ENCODE measurements at regions not wholly inside any gene's neighbourhood (a gene's known extent, or its start where the extent isn't known, plus 50 kb on each side); places are given as distances from the start of the nearest gene placed in this dataset.

DNA sequence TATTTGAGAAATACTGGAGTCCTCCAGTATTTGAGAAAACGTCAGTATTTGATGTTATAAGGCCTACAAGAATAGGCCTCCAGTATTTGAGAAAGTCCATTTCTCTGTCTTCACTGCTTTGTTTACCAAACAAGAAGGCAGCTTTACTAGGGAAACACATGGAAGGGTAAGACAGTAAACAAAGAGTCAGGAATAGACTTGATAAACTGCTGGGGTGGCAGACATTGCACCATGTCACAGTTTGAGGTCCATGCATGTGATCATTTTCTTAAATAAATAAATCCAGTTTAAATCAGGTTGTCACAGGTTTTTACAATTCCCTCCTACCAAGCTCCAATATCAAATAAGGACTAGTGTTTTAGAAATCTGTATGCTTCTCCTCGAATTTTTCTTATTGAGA, 1431.0 kb upstream of the SPRY2 start:
- no peak overlapping the region for H3K4me3 ChIP-seq (ENCODE audit: control insufficient read depth, low read depth, low read length)
- TF ChIP-seq, protein P1, sequence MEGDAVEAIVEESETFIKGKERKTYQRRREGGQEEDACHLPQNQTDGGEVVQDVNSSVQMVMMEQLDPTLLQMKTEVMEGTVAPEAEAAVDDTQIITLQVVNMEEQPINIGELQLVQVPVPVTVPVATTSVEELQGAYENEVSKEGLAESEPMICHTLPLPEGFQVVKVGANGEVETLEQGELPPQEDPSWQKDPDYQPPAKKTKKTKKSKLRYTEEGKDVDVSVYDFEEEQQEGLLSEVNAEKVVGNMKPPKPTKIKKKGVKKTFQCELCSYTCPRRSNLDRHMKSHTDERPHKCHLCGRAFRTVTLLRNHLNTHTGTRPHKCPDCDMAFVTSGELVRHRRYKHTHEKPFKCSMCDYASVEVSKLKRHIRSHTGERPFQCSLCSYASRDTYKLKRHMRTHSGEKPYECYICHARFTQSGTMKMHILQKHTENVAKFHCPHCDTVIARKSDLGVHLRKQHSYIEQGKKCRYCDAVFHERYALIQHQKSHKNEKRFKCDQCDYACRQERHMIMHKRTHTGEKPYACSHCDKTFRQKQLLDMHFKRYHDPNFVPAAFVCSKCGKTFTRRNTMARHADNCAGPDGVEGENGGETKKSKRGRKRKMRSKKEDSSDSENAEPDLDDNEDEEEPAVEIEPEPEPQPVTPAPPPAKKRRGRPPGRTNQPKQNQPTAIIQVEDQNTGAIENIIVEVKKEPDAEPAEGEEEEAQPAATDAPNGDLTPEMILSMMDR (conservative IDR thresholded peaks at IDR 0.05; ENCODE audit: control insufficient read depth, insufficient read depth, low read depth, low read length) = no peak
- DNase-seq (ENCODE audit: low read depth) = no peak

DNA sequence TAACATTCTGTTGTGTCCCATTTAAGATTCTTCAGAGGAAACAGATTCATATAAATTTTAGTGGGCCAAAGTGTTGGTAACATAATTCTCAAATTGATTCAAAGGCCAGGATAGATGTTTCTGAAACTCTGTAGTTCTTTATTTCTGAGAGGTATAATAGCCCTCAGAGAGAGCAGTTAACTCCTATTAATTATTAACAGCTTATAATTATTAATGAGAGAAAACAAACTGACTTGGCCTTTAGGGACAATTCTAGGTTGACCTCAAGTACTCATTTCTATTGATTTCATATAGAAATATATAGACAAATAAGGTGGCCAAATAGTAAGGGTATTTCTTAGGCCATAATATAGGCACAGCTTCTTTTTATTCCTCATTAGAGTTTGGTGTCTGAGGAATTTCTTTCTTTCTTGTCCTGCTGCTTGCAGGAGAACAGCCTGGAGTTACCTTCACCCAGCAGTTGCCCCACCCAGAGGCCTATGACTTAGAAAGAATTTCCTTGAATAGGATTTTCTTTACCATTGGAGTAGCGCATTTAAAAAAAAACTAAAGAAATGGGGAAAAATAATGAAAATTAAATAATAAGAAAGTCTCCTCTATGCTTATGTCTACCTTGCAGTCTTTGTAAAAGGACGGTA, 1430.1 kb upstream of the SPRY2 start:
- DNase-seq (ENCODE audit: low read depth) = no peak
- H3K4me3 ChIP-seq (ENCODE audit: control insufficient read depth, low read depth, low read length) = no peak overlapping the region
- TF ChIP-seq, protein P1 (conservative IDR thresholded peaks at IDR 0.05; ENCODE audit: control insufficient read depth, insufficient read depth, low read depth, low read length) = no peak

DNA sequence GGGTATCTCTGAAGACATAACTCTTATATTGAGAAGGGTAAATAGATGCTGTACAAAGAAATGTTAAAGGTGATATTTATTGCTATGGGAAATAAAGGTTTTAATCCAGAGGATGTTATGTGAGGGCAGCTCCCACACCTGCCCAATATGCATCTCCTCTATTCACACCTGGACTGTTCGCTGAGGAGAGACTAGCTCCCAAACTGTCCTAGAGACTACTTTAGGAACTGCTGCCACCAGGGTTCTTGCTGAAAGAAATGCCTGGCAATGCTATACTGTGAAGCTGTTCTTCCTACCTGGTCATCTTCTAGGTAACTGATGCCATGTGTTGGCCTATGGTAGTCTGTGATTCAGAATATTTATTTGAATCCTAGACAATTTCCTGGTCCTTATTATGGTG, 1421.5 kb upstream of the SPRY2 start:
- TF ChIP-seq, protein P1 (conservative IDR thresholded peaks at IDR 0.05; ENCODE audit: control insufficient read depth, insufficient read depth, low read depth, low read length) = no peak
- no peak overlapping the region for H3K4me3 ChIP-seq (ENCODE audit: control insufficient read depth, low read depth, low read length)
- no peak for DNase-seq (ENCODE audit: low read depth)

DNA sequence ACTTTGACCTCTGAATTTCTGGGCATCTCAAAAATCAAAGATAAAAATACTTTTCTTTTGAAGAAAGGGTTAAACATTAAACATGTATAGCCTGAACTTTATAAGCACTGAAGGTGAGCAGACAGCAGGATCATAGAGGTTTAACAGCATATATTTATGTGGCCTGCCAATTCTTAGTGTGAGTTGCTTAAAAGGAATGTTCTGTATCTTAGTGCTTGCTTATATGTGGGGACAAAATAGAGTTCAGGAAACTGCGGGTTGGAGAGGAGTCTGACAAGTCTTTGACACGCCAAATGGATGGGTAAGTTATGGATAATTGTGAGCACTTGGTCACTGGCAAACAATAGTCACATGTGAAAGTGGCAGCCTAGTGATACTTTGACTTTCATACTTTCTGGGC, 1419.4 kb upstream of the SPRY2 start:
- no peak overlapping the region for H3K4me3 ChIP-seq (ENCODE audit: control insufficient read depth, low read depth, low read length)
- DNase-seq (ENCODE audit: low read depth) = no peak
- TF ChIP-seq, protein P1 (conservative IDR thresholded peaks at IDR 0.05; ENCODE audit: control insufficient read depth, insufficient read depth, low read depth, low read length) = no peak

DNA sequence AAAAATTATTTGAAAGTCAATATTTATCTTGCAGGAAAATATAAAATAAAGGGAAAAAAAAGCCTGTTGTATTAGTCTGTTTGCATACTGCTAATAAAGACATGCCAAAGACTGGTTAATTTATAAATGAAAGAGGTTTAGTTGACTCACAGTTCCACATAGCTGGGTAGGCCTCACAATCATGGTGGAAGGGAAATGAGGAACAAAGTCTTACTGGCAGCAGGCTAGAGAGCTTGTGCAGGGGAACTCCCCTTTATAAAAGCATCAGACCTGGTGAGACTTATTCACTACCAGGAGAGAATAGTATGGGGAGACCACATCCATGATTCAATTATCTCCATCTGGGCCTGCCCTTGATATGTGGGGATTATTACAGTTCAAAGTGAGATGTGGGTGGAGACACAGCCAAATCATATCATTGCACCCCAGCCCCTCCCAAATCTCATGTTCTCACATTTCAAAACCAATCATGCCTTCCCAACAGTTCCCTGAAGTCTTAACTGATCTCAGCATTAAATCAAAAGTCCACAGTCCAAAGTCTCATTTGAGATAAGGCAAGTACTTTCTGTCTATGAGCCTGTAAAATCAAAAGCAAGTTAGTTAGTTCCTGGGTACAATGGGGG, 1416.5 kb upstream of the SPRY2 start:
- no peak for DNase-seq (ENCODE audit: low read depth)

DNA sequence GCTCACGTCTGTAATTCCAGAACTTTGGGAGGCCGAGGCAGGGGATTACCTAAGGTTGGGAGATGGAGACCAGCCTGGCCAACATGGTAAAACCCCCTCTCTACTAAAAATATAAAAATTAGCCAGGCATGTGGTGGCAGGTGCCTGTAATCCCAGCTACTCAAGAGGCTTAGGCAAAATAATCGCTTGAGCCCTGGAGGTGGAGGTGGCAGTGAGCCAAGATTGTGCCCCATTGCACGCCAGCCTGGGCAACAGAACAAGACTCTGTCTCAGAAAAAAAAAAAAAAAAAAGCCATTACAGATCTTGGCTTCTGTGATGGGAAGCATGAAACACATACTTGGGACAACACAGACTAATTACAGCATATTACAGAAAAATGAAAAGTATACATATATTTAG, 1404.5 kb upstream of the SPRY2 start:
- H3K4me3 ChIP-seq (ENCODE audit: control insufficient read depth, low read depth, low read length) = no peak overlapping the region
- TF ChIP-seq, protein P1 (conservative IDR thresholded peaks at IDR 0.05; ENCODE audit: control insufficient read depth, insufficient read depth, low read depth, low read length) = no peak
- DNase-seq (ENCODE audit: low read depth) = no peak

More for the DNA sequence above, 1416.5 kb upstream of the SPRY2 start:
- no peak overlapping the region for H3K4me3 ChIP-seq (ENCODE audit: control insufficient read depth, low read depth, low read length)
- TF ChIP-seq, protein P1 (conservative IDR thresholded peaks at IDR 0.05; ENCODE audit: control insufficient read depth, insufficient read depth, low read depth, low read length) = no peak

All from fibroblast of mammary gland (primary cell).